HepG2 (cell line): ENCODE measurements at regions not wholly inside any gene's neighbourhood (a gene's known extent, or its start where the extent isn't known, plus 50 kb on each side); places are given as distances from the start of the nearest gene placed in this dataset.

Experiments used
- ATAC-seq: fragments of 200-7000 bp; cut with Tn5 transposase; 3 replicates; pipeline ENCODE4 v1.9.1; 2020; ENCODE audit warnings: mild to moderate bottlenecking, moderate library complexity
- BruUV-seq: library from RNA; stranded (reverse); fragments of 400-500 nt; replicated peaks from 2 replicates; lab custom pipeline; 2021; lab: Mats Ljungman, UMichigan
- CTCF ChIA-PET: fragments of 300-600 bp; formaldehyde crosslinking; extraction: SDS; loops from one replicate; lab custom pipeline; 2021; ENCODE audit warnings: low total read pairs, inconsistent platforms, low intra/inter-chr PET ratio; lab: Yijun Ruan, JAX
- POLR2A ChIA-PET: fragments of 350-600 bp; sonication (Branson Sonifier 250); formaldehyde crosslinking; loops from one replicate; lab custom pipeline; 2020; ENCODE audit warnings: antibody characterized with exemption, inconsistent platforms; lab: Yijun Ruan, JAX
- DNase-seq: peaks from one replicate; pipeline ENCODE4 v3.0.0-alpha.2; 2015; ENCODE audit warnings: low spot score
- FAIRE-seq: peaks from 3 replicates; lab custom pipeline; 2011; peaks lifted over from hg19 to GRCh38; lab: Jason Lieb, UNC
- H2AFZ ChIP-seq: one replicate; pipeline ENCODE4 v1.6.1; 2011; ENCODE audit warnings: low read length, inconsistent platforms
- H3K27ac ChIP-seq: fragments of 300-600 bp; 3 replicates; pipeline ENCODE4 v1.8.0; 2011; ENCODE audit warnings: mixed run types, mild to moderate bottlenecking, mixed read lengths, low read length, inconsistent platforms; ENCODE audit not compliant: insufficient read depth; ENCODE audit errors: extremely low read length
- H3K27me3 ChIP-seq, 2 experiments: fragments of 200-600 bp in 1 of 2; 2 replicates in 1 of 2; 3 replicates in 1 of 2; pipeline versions ENCODE4 v1.6.0 to v1.8.0; 2011; ENCODE audit warnings: low read length in 2 of 2, mild to moderate bottlenecking in 2 of 2, moderate library complexity in 2 of 2, inconsistent platforms in 1 of 2; ENCODE audit not compliant: insufficient read depth in 2 of 2, control insufficient read depth in 1 of 2
- H3K36me3 ChIP-seq, 2 experiments: fragments of 200-600 bp in 1 of 2; replicated peaks in 1 of 2; 2 replicates in 1 of 2; 3 replicates in 1 of 2; pipeline versions ENCODE4 v1.5.1 to v1.8.0; 2011; ENCODE audit warnings: low read length in 2 of 2, inconsistent platforms in 1 of 2; ENCODE audit not compliant: insufficient read depth in 2 of 2, control insufficient read depth in 1 of 2
- H3K4me1 ChIP-seq: 2 replicates; pipeline ENCODE4 v1.5.1; 2012; ENCODE audit warnings: low read length, inconsistent platforms; ENCODE audit not compliant: insufficient read depth
- H3K4me2 ChIP-seq: 2 replicates; pipeline ENCODE4 v1.6.0; 2011; ENCODE audit warnings: low read depth, low read length, inconsistent platforms
- H3K4me3 ChIP-seq, 3 experiments: fragments of 200-600 bp in 1 of 3; sonication (generic), shearing (Covaris generic) in 1 of 3; replicated peaks in 1 of 3; 2 replicates each; pipeline ENCODE4 v1.5.1; 2011 to 2016; ENCODE audit warnings: low read length in 3 of 3, inconsistent platforms in 2 of 3, low read depth in 2 of 3, mild to moderate bottlenecking in 2 of 3, control low read depth in 1 of 3, mixed read lengths in 1 of 3; ENCODE audit not compliant: insufficient read depth in 1 of 3
- H3K79me2 ChIP-seq: one replicate; pipeline ENCODE4 v1.6.1; 2011; ENCODE audit warnings: low read length, inconsistent platforms; ENCODE audit not compliant: insufficient read depth
- H3K9ac ChIP-seq: 2 replicates; pipeline ENCODE4 v1.6.0; 2011; ENCODE audit warnings: mild to moderate bottlenecking, low read depth, low read length, inconsistent platforms; ENCODE audit not compliant: insufficient read depth
- H3K9me3 ChIP-seq: 2 replicates; pipeline ENCODE4 v1.5.1; 2012; ENCODE audit warnings: mild to moderate bottlenecking, low read length
- H4K20me1 ChIP-seq: 2 replicates; pipeline ENCODE4 v1.6.0; 2011; ENCODE audit warnings: inconsistent platforms, mild to moderate bottlenecking, low read length, moderate library complexity; ENCODE audit not compliant: insufficient read depth
- CEBPB ChIP-seq: IDR thresholded peaks from 2 replicates; pipeline ENCODE4 v1.6.1; 2011; ENCODE audit warnings: low read depth, low read length, improper control_type of control experiment, borderline replicate concordance
- MBNL3 ChIP-seq: fragments of 250-450 bp; sonication (Bioruptor Pico); conservative IDR thresholded peaks from 2 replicates; pipeline ENCODE4 v1.8.0; 2022; ENCODE audit warnings: mild to moderate bottlenecking, inconsistent platforms
- STAT5B ChIP-seq: sonication (generic); formaldehyde crosslinking; IDR thresholded peaks from 2 replicates; pipeline ENCODE4 v1.4.0; 2020; ENCODE audit warnings: missing genetic modification reagents
- TCF7 ChIP-seq: sonication (generic); IDR thresholded peaks from 2 replicates; pipeline ENCODE4 v1.6.1; 2016; ENCODE audit warnings: antibody characterized with exemption, low read depth
- ZNF232 ChIP-seq: sonication (generic); formaldehyde crosslinking; IDR thresholded peaks from 2 replicates; pipeline ENCODE4 v1.4.0; 2020; ENCODE audit warnings: missing genetic modification reagents, borderline replicate concordance
- ZNF883 ChIP-seq: sonication (generic); formaldehyde crosslinking; IDR thresholded peaks from 2 replicates; pipeline ENCODE4 v1.5.1; 2020; ENCODE audit warnings: mild to moderate bottlenecking, missing genetic modification reagents; ENCODE audit errors: not compliant biosample characterization
- WGBS: methylation state at CpG from one replicate; pipeline ENCODE4 v1.1.6; 2017; ENCODE audit warnings: low lambda C conversion rate; 5-methylcytosine and 5-hydroxymethylcytosine counted together
- in situ Hi-C: cut with HindIII; loops from 2 replicates; pipeline ENCODE4 v1.10.0; 2017; ENCODE audit warnings: low pct_unique_long_range_greater_than_20kb; ENCODE audit not compliant: extremely low pct_ligation_motif_present
- intact Hi-C: fragments of 100-400 bp; cut with micrococcal nuclease; formaldehyde crosslinking; loops from one replicate; pipeline ENCODE4 v1.10.0; 2022; ENCODE audit not compliant: unreplicated experiment
- TF ChIP-seq, protein P1 (sequence below): sonication (generic); formaldehyde crosslinking; IDR thresholded peaks from 2 replicates; pipeline ENCODE4 v1.4.0; 2020; ENCODE audit warnings: missing genetic modification reagents
- TF ChIP-seq, protein P2 (sequence below), 2 experiments: fragments of 450-650 bp in 1 of 2; sonication (generic) in 1 of 2; formaldehyde crosslinking; IDR thresholded peaks; 2 replicates each; pipeline versions ENCODE4 v1.5.0 to v1.8.0; 2020 to 2022; ENCODE audit warnings: mild to moderate bottlenecking in 1 of 2, missing genetic modification reagents in 1 of 2

DNA sequence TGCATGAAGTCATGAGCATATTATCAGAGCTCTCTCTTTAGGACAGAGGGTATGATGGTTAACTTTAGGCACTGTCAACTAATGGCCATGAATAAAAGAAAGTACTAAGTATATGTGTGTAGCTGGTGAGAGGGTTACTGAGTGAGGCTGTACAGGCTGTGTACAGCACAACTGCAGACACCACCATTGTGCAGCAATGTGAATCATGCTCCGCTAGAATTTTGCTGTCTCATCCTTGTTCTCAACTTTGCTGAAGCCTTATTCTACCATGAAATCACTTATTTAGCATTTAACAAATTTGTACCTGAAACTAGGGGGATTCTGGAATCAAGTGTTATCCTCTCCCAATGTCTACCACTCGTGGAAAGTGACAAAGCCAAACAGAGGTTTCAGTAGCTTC, 414.9 kb downstream of the PLCL1 start:
- Histone ChIP-seq H3K27me3 (no peaks in the 10 kb centered on the region), H3K4me3 (no peak overlapping the region), H4K20me1 (no peaks in the 10 kb centered on the region), H3K79me2 (no peaks in the 10 kb centered on the region), H3K36me3 (no peaks in the 10 kb centered on the region), H3K4me1 (no peaks in the 10 kb centered on the region), H3K4me2 (no peak overlapping the region), H2AFZ (no peak overlapping the region), H3K9ac (no peak overlapping the region), H3K9me3 (no peaks in the 10 kb centered on the region)
- FAIRE-seq (no peak), DNase-seq (no peak)
- in situ Hi-C loops = no loop called here
- intact Hi-C loops = no loop called here
- 24% methylated on average over 2 of the region's 2 CpGs for WGBS
- CTCF ChIA-PET = no interaction called here
- no peak for TF ChIP-seq STAT5B (CRISPR knock-in tag)
- TF ChIP-seq TCF7 = no peak
- TF ChIP-seq, protein P1, sequence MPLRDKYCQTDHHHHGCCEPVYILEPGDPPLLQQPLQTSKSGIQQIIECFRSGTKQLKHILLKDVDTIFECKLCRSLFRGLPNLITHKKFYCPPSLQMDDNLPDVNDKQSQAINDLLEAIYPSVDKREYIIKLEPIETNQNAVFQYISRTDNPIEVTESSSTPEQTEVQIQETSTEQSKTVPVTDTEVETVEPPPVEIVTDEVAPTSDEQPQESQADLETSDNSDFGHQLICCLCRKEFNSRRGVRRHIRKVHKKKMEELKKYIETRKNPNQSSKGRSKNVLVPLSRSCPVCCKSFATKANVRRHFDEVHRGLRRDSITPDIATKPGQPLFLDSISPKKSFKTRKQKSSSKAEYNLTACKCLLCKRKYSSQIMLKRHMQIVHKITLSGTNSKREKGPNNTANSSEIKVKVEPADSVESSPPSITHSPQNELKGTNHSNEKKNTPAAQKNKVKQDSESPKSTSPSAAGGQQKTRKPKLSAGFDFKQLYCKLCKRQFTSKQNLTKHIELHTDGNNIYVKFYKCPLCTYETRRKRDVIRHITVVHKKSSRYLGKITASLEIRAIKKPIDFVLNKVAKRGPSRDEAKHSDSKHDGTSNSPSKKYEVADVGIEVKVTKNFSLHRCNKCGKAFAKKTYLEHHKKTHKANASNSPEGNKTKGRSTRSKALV (CRISPR knock-in tag) = no peak
- no peak for TF ChIP-seq ZNF232 (CRISPR knock-in tag)
- TF ChIP-seq MBNL3 (CRISPR knock-in tag) = no peak
- TF ChIP-seq, all 625 proteins: peak for 0
- no peak for ATAC-seq
- BruUV-seq = no TSS peak
- POLR2A ChIA-PET = no interaction called here
- H3K27ac ChIP-seq = no peak overlapping the region

DNA sequence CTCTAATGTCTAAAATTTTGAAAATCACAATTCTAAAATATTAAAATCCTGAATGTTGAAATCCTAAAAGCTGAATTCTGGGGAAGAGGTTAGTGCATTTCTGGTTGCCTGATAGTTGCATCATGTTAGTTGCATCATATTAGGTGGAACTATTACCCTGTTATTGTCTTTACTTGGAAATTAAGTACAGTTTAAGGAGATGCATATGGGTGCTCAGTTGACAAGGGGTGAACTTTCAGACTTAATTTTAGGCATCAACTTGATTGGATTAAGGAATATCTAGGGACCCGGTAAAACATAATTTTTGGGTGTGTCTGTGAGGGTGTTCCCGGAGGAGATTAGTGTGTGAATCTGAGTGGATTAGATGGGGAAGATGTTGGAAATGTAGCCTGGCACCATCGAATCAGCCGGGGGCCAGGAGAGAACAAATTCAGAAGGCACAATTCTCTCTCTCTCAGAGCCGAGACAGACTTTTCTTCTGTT, 409.8 kb downstream of the PLCL1 start:
- H3K36me3 ChIP-seq = no peaks in the 10 kb centered on the region
- H3K9ac ChIP-seq = no peak overlapping the region
- H3K4me2 ChIP-seq = no peak overlapping the region
- H3K4me3 ChIP-seq = no peak overlapping the region
- TF ChIP-seq ZNF883 (no peak), CEBPB (peak; percentile 74)
- TF ChIP-seq, protein P2, sequence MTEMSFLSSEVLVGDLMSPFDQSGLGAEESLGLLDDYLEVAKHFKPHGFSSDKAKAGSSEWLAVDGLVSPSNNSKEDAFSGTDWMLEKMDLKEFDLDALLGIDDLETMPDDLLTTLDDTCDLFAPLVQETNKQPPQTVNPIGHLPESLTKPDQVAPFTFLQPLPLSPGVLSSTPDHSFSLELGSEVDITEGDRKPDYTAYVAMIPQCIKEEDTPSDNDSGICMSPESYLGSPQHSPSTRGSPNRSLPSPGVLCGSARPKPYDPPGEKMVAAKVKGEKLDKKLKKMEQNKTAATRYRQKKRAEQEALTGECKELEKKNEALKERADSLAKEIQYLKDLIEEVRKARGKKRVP (CRISPR knock-in tag; IDR thresholded peaks at IDR 0.05) = peak in 1 of 2 experiments; percentile 89; a peak in 2 of 4 replicates
- TF ChIP-seq, all 625 proteins: peak for 2
- no peaks in the 10 kb centered on the region for H3K9me3 ChIP-seq
- no peak for DNase-seq
- H3K4me1 ChIP-seq = no peaks in the 10 kb centered on the region
- no peak overlapping the region for H3K27ac ChIP-seq
- POLR2A ChIA-PET = no interaction called here
- in situ Hi-C loops = no loop called here
- 28% methylated on average over 5 of the region's 5 CpGs for WGBS
- no peaks in the 10 kb centered on the region for H3K79me2 ChIP-seq
- intact Hi-C loops = no loop called here
- CTCF ChIA-PET = no interaction called here
- no TSS peak for BruUV-seq
- no peak overlapping the region for H2AFZ ChIP-seq
- FAIRE-seq = no peak
- ATAC-seq = no peak
- H3K27me3 ChIP-seq = no peaks in the 10 kb centered on the region
- no peaks in the 10 kb centered on the region for H4K20me1 ChIP-seq
